K562 (cell line): ENCODE measurements at regions not wholly inside any gene's neighbourhood (a gene's known extent, or its start where the extent isn't known, plus 50 kb on each side); places are given as distances from the start of the nearest gene placed in this dataset.

Source experiments
- ATAC-seq: fragments of 200-7000 bp; cut with Tn5 transposase; 3 replicates; pipeline ENCODE4 v1.9.1; 2020; ENCODE audit warnings: moderate library complexity
- BruUV-seq: library from RNA; stranded (reverse); fragments of 400-500 nt; replicated peaks from 2 replicates; lab custom pipeline; 2021; lab: Mats Ljungman, UMichigan
- CTCF ChIA-PET: fragments of 300-600 bp; formaldehyde crosslinking; extraction: SDS; loops from one replicate; lab custom pipeline; 2021; ENCODE audit warnings: low intra/inter-chr PET ratio; lab: Yijun Ruan, JAX
- POLR2A ChIA-PET: fragments of 300-600, 350-650 bp; sonication (Branson Sonifier 250); formaldehyde crosslinking; extraction: SDS; loops from one replicate; lab custom pipeline; 2021; ENCODE audit warnings: antibody characterized with exemption, inconsistent platforms; lab: Yijun Ruan, JAX
- DNase-seq, 4 experiments: peaks; one replicate each; pipeline versions ENCODE4 v3.0.0 to v3.0.0-alpha.2; 2011 to 2018; ENCODE audit warnings: low spot score in 3 of 4, mixed read lengths in 3 of 4; ENCODE audit errors: extremely low read depth in 1 of 4
- FAIRE-seq: peaks from 2 replicates; lab custom pipeline; 2011; peaks lifted over from hg19 to GRCh38; lab: Jason Lieb, UNC
- H2AFZ ChIP-seq: 2 replicates; pipeline ENCODE4 v1.6.0; 2011; ENCODE audit warnings: low read depth, low read length, control low read depth, inconsistent platforms
- H3K27ac ChIP-seq: fragments of 200-600 bp; 3 replicates; pipeline ENCODE4 v1.8.0; 2011; ENCODE audit warnings: low read depth, mild to moderate bottlenecking, control low read depth, inconsistent platforms, low read length, moderate library complexity, mixed read lengths; ENCODE audit errors: extremely low read depth
- H3K27me3 ChIP-seq, 2 experiments: fragments of 300-600 bp in 1 of 2; 2 replicates in 1 of 2; 3 replicates in 1 of 2; pipeline versions ENCODE4 v1.6.0 to v1.8.0; 2011; ENCODE audit warnings: inconsistent platforms in 2 of 2, low read length in 2 of 2, mild to moderate bottlenecking in 1 of 2, mixed read lengths in 1 of 2, moderate library complexity in 1 of 2; ENCODE audit not compliant: control insufficient read depth in 2 of 2, insufficient read depth in 2 of 2
- H3K36me3 ChIP-seq: fragments of 300-600 bp; 3 replicates; pipeline ENCODE4 v1.8.0; 2011; ENCODE audit warnings: mild to moderate bottlenecking, low read length, inconsistent platforms; ENCODE audit not compliant: control insufficient read depth, insufficient read depth
- H3K4me1 ChIP-seq, 2 experiments: fragments of 200-600 bp in 1 of 2; replicated peaks in 1 of 2; 2 replicates in 1 of 2; 3 replicates in 1 of 2; pipeline versions ENCODE4 v1.5.1 to v1.8.0; 2011; ENCODE audit warnings: inconsistent platforms in 2 of 2, low read length in 2 of 2, mild to moderate bottlenecking in 1 of 2, mixed read lengths in 1 of 2, moderate library complexity in 1 of 2; ENCODE audit not compliant: control insufficient read depth in 2 of 2, insufficient read depth in 2 of 2
- H3K4me2 ChIP-seq: 2 replicates; pipeline ENCODE4 v1.6.1; 2011; ENCODE audit warnings: low read length, control low read depth, inconsistent platforms, mixed read lengths; ENCODE audit not compliant: insufficient read depth
- H3K4me3 ChIP-seq: fragments of 200-600 bp; sonication (generic), shearing (Covaris generic); 2 replicates; pipeline ENCODE4 v1.5.1; 2016; ENCODE audit warnings: control low read depth, inconsistent platforms
- H3K79me2 ChIP-seq: fragments of 200-600 bp; 3 replicates; pipeline ENCODE4 v1.8.0; 2011; ENCODE audit warnings: low read length, inconsistent platforms; ENCODE audit not compliant: control insufficient read depth, insufficient read depth
- H3K9ac ChIP-seq, 2 experiments: 2 replicates each; pipeline versions ENCODE4 v1.6.0 to v1.6.1; 2011; ENCODE audit warnings: low read depth in 2 of 2, low read length in 2 of 2, control low read depth in 1 of 2, inconsistent platforms in 1 of 2, mild to moderate bottlenecking in 1 of 2, mixed read lengths in 1 of 2; ENCODE audit not compliant: insufficient read depth in 1 of 2
- H3K9me1 ChIP-seq: one replicate; pipeline ENCODE4 v1.6.0; 2011; ENCODE audit warnings: inconsistent platforms, mild to moderate bottlenecking, low read length, moderate library complexity; ENCODE audit not compliant: control insufficient read depth, insufficient read depth
- H3K9me3 ChIP-seq: replicated peaks from 2 replicates; pipeline ENCODE4 v1.5.1; 2011; ENCODE audit warnings: low read depth, low read length, inconsistent platforms; ENCODE audit not compliant: control insufficient read depth, insufficient read depth
- H4K20me1 ChIP-seq: replicated peaks from 2 replicates; pipeline ENCODE4 v1.6.1; 2011; ENCODE audit warnings: low read length, inconsistent platforms, mixed read lengths; ENCODE audit not compliant: control insufficient read depth, insufficient read depth
- E2F1 ChIP-seq: sonication (generic); formaldehyde crosslinking; IDR thresholded peaks from 2 replicates; pipeline ENCODE4 v1.8.1; 2023; ENCODE audit warnings: mild to moderate bottlenecking, missing genetic modification reagents, moderate library complexity
- FOXK2 ChIP-seq, 2 experiments: fragments of 450-650 bp; IDR thresholded peaks in 1 of 2; conservative IDR thresholded peaks in 1 of 2; 2 replicates each; pipeline ENCODE4 v1.6.1; 2016; ENCODE audit warnings: low read depth in 2 of 2, mild to moderate bottlenecking in 1 of 2
- PRPF4 ChIP-seq: fragments of 200-400 bp; formaldehyde crosslinking; IDR thresholded peaks from one replicate; pipeline ENCODE4 v1.6.1; 2017; ENCODE audit warnings: low read length, low read depth, mild to moderate bottlenecking; ENCODE audit not compliant: insufficient read depth, poor library complexity, severe bottlenecking
- RB1 ChIP-seq: fragments of 450-650 bp; IDR thresholded peaks from 2 replicates; pipeline ENCODE4 v1.6.1; 2017; ENCODE audit warnings: low read depth, mild to moderate bottlenecking
- SRSF9 ChIP-seq: fragments of 200-400 bp; formaldehyde crosslinking; IDR thresholded peaks from 2 replicates; pipeline ENCODE4 v1.6.1; 2017; ENCODE audit warnings: low read depth, low read length, borderline replicate concordance
- WGBS: fragments of 100-300 bp; shearing (Covaris generic); methylation state at CpG from one replicate; pipeline ENCODE4 v1.1.6; 2016; ENCODE audit warnings: low coverage, mixed read lengths; ENCODE audit not compliant: insufficient coverage; ENCODE audit errors: missing lambda C conversion rate; 5-methylcytosine and 5-hydroxymethylcytosine counted together
- in situ Hi-C: fragments of 300-500 bp; cut with MboI; formaldehyde crosslinking; loops from 4 replicates; pipeline ENCODE4 v1.15.0; 2018; ENCODE audit warnings: inconsistent platforms, mixed read lengths
- intact Hi-C: fragments of 100-400 bp; cut with micrococcal nuclease; formaldehyde crosslinking; loops from 2 replicates; pipeline ENCODE4 v1.14.2; 2022

- Histone ChIP-seq H3K4me3 (no peak overlapping the region), H2AFZ (no peak overlapping the region), H3K27ac (no peak overlapping the region), H3K79me2 (no peaks in the 10 kb centered on the region), H3K4me1 (no peaks in the 10 kb centered on the region), H3K4me2 (no peak overlapping the region), H4K20me1 (no peaks in the 10 kb centered on the region), H3K27me3 (peaks cover 3 to 15% of the 10 kb centered on the region in 2 experiments; a peak in 4 of 5 replicates), H3K36me3 (no peaks in the 10 kb centered on the region), H3K9ac (no peak overlapping the region), H3K9me1 (no peaks in the 10 kb centered on the region), H3K9me3 (no peaks in the 10 kb centered on the region)
- intact Hi-C loops (no loop called here), in situ Hi-C loops (no loop called here)
- TF ChIP-seq SRSF9 (no peak), FOXK2 (conservative IDR thresholded peaks at IDR 0.05 in 1 of 2, IDR thresholded peaks at IDR 0.05 in 1 of 2; ENCODE audit: low read depth in 2 of 2) (no peak), PRPF4 (no peak), RB1 (no peak), E2F1 (CRISPR knock-in tag) (no peak)
- DNase-seq (no peak), FAIRE-seq (no peak), ATAC-seq (no peak)
- POLR2A ChIA-PET: no interaction called here
- 0% methylated on average over 6 of the region's 8 CpGs for WGBS
- CTCF ChIA-PET: no interaction called here
- BruUV-seq: no TSS peak
Observed at GRCh38 chr2:234794866-234795265, 157.0 kb upstream of the SH3BP4 start.
